ENCODE measurements at regions not wholly inside any gene's neighbourhood (a gene's known extent, or its start where the extent isn't known, plus 50 kb on each side); places are given as distances from the start of the nearest gene placed in this dataset.

DNA sequence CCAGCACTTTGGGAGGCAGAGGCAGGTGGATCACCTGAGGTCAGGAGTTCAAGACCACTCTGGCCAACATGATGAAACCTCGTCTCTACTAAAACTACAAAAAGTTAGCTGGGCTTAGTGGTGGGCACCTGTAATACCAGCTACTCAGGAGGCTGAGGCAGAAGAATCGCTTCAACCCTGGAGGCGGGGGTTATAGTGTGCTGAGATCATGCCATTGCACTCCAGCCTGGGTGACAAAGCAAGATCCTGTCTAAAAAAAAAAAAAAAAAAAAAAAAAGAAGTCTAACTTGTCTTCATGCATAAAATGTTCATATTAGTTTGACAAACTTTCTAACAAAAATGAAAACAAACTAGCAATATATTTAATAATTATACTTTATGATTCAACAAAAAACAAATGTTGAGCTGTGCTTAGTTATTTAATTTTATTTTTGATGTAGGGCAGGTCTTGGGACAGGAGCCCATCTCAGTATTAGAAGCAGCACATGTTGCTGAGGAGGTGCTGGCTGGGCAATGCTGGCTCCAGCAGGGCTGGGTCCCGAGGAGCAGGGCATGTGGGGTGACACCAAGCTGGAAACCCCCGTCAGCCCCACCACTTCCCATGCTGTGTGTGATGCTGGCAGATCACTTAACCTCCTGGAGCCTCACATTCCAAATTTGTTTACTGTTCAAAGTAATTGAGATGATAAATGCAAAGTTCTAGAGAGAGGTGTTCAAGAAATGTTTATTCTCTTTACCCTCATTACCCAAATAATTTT is 335.3 kb upstream of the KLF6 start:
- Histone ChIP-seq H3K27me3 (ENCODE audit: control insufficient read depth, insufficient read depth, low read length) (no peaks in the 10 kb centered on the region), H3K4me3 (ENCODE audit: low read depth, low read length) (no peak overlapping the region), H3K27ac (ENCODE audit: insufficient read depth, low read length, poor library complexity, severe bottlenecking) (no peak overlapping the region), H3K9me3 (ENCODE audit: control insufficient read depth in 2 of 2, low read length in 2 of 2) (peaks cover 0 to 2% of the 10 kb centered on the region in 2 experiments), H3K36me3 (ENCODE audit: control insufficient read depth, insufficient read depth, low read length) (no peaks in the 10 kb centered on the region), H3K4me1 (ENCODE audit: control insufficient read depth, insufficient read depth, low read length, poor library complexity, severe bottlenecking) (peaks cover 6% of the 10 kb centered on the region)
- no peak for DNase-seq
- no peaks in the 10 kb centered on the region for H3K36me3 Mint-ChIP-seq
- H3K9me3 Mint-ChIP-seq: peaks cover 0 to 10% (median 3%) of the 10 kb centered on the region in 7 donors
- H3K27me3 Mint-ChIP-seq: no peaks in the 10 kb centered on the region
- no peak for ATAC-seq (ENCODE audit: low read depth in 2 of 2)
- peak overlapping the region in 1 of 3 donors; percentile 11 for H3K27ac Mint-ChIP-seq
- peaks cover 9 to 11% (median 11%) of the 10 kb centered on the region in 4 donors for H3K4me1 Mint-ChIP-seq
- no peak overlapping the region for H3K4me3 Mint-ChIP-seq

- no peak overlapping the region for H3K4me3 Mint-ChIP-seq
- H3K36me3 Mint-ChIP-seq: no peaks in the 10 kb centered on the region
- Histone ChIP-seq H3K36me3 (ENCODE audit: control insufficient read depth, insufficient read depth, low read length) (no peaks in the 10 kb centered on the region), H3K4me1 (ENCODE audit: control insufficient read depth, insufficient read depth, low read length, poor library complexity, severe bottlenecking) (peaks cover 6% of the 10 kb centered on the region), H3K4me3 (ENCODE audit: low read depth, low read length) (no peak overlapping the region), H3K9me3 (ENCODE audit: control insufficient read depth in 2 of 2, low read length in 2 of 2) (no peaks in the 10 kb centered on the region), H3K27me3 (ENCODE audit: control insufficient read depth, insufficient read depth, low read length) (no peaks in the 10 kb centered on the region), H3K27ac (ENCODE audit: insufficient read depth, low read length, poor library complexity, severe bottlenecking) (no peak overlapping the region)
- no peak overlapping the region for H3K27ac Mint-ChIP-seq
- H3K9me3 Mint-ChIP-seq: peaks cover 0 to 4% (median 2%) of the 10 kb centered on the region in 7 donors
- peaks cover 6% of the 10 kb centered on the region for H3K27me3 Mint-ChIP-seq
- ATAC-seq (ENCODE audit: low read depth in 2 of 2) (no peak), DNase-seq (no peak)
- peaks cover 11 to 14% (median 11%) of the 10 kb centered on the region in 4 donors for H3K4me1 Mint-ChIP-seq
Measured at GRCh38 chr10:4119107-4119506, 334.1 kb upstream of the KLF6 start.

- no peak overlapping the region for H3K27ac ChIP-seq (ENCODE audit: insufficient read depth, low read length, poor library complexity, severe bottlenecking)
- peaks cover 6% of the 10 kb centered on the region for H3K4me1 ChIP-seq (ENCODE audit: control insufficient read depth, insufficient read depth, low read length, poor library complexity, severe bottlenecking)
- no peaks in the 10 kb centered on the region for H3K27me3 ChIP-seq (ENCODE audit: control insufficient read depth, insufficient read depth, low read length)
- DNase-seq (no peak), ATAC-seq (ENCODE audit: low read depth in 2 of 2) (no peak)
- Mint-ChIP-seq H3K27me3 (peaks cover 6% of the 10 kb centered on the region), H3K36me3 (no peaks in the 10 kb centered on the region), H3K9me3 (peaks cover 0 to 4% (median 2%) of the 10 kb centered on the region in 7 donors), H3K27ac (peak overlapping the region in 1 of 3 donors; percentile 43), H3K4me1 (peaks cover 11 to 14% (median 11%) of the 10 kb centered on the region in 4 donors), H3K4me3 (no peak overlapping the region)
- H3K4me3 ChIP-seq (ENCODE audit: low read depth, low read length): no peak overlapping the region
- H3K9me3 ChIP-seq (ENCODE audit: control insufficient read depth in 2 of 2, low read length in 2 of 2): no peaks in the 10 kb centered on the region
- no peaks in the 10 kb centered on the region for H3K36me3 ChIP-seq (ENCODE audit: control insufficient read depth, insufficient read depth, low read length)
Measured at GRCh38 chr10:4117604-4118003, 332.6 kb upstream of the KLF6 start.

DNA sequence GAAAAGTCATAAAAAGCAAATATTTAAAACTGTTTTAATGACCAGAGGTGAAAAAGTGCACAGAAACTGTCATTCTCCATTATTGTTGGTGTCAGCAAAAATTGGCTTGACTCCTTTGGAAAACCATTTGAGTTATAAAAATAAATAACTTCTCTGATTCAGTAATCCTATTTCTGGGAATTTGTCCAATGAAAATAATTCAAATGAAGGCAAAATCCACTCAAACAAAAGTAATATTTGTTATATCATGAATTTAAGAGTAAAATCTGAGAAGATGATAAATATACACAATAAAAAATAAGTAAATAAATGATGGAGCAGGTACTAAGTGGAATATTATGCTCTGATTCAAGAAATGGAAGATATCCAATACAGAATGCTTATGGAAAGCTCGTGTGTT is 326.6 kb upstream of the KLF6 start:
- Histone ChIP-seq H3K27ac (ENCODE audit: insufficient read depth, low read length, poor library complexity, severe bottlenecking) (no peak overlapping the region), H3K9me3 (ENCODE audit: control insufficient read depth in 2 of 2, low read length in 2 of 2) (no peaks in the 10 kb centered on the region), H3K27me3 (ENCODE audit: control insufficient read depth, insufficient read depth, low read length) (no peaks in the 10 kb centered on the region), H3K36me3 (ENCODE audit: control insufficient read depth, insufficient read depth, low read length) (no peaks in the 10 kb centered on the region), H3K4me3 (ENCODE audit: low read depth, low read length) (no peak overlapping the region), H3K4me1 (ENCODE audit: control insufficient read depth, insufficient read depth, low read length, poor library complexity, severe bottlenecking) (no peaks in the 10 kb centered on the region)
- ATAC-seq (ENCODE audit: low read depth in 2 of 2): no peak
- Mint-ChIP-seq H3K36me3 (no peaks in the 10 kb centered on the region), H3K4me3 (no peak overlapping the region), H3K27ac (no peak overlapping the region), H3K9me3 (peaks cover 0 to 2% (median 0%) of the 10 kb centered on the region in 7 donors), H3K4me1 (peaks cover 2 to 16% (median 6%) of the 10 kb centered on the region in 4 donors), H3K27me3 (peaks cover 6% of the 10 kb centered on the region)
- DNase-seq: no peak

DNA sequence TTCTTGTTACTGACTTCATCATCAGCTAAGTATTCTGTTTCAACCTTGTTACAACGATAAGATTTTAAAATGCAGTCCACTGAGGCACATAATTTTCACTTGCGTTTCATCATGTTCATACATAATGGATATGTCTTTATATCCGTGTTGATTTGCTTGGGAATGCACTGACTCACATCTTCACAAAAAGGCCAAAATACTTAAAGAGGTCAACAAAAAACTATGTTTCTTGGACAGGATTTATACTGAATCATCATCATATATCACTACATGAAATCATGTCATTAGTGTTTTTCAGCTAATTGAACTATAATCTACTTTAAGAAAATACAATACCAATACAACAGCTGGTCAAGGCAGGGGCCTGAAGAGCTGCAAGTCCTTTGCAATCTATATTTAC is 324.5 kb upstream of the KLF6 start:
- Mint-ChIP-seq H3K27me3 (no peaks in the 10 kb centered on the region), H3K9me3 (peaks cover 0 to 2% (median 0%) of the 10 kb centered on the region in 7 donors)
- DNase-seq: no peak

GRCh38 chr10:4108693-4109092 is 323.7 kb upstream of the KLF6 start:
- no peaks in the 10 kb centered on the region for H3K9me3 ChIP-seq (ENCODE audit: control insufficient read depth in 2 of 2, low read length in 2 of 2)
- Mint-ChIP-seq H3K4me3 (no peak overlapping the region), H3K9me3 (peaks cover 0 to 2% (median 0%) of the 10 kb centered on the region in 7 donors), H3K27me3 (no peaks in the 10 kb centered on the region), H3K36me3 (no peaks in the 10 kb centered on the region), H3K4me1 (peaks cover 1 to 11% (median 3%) of the 10 kb centered on the region in 4 donors), H3K27ac (no peak overlapping the region)
- no peaks in the 10 kb centered on the region for H3K36me3 ChIP-seq (ENCODE audit: control insufficient read depth, insufficient read depth, low read length)
- DNase-seq: no peak
- no peaks in the 10 kb centered on the region for H3K27me3 ChIP-seq (ENCODE audit: control insufficient read depth, insufficient read depth, low read length)
- no peak overlapping the region for H3K4me3 ChIP-seq (ENCODE audit: low read depth, low read length)
- H3K27ac ChIP-seq (ENCODE audit: insufficient read depth, low read length, poor library complexity, severe bottlenecking): no peak overlapping the region
- ATAC-seq (ENCODE audit: low read depth in 2 of 2): no peak
- no peaks in the 10 kb centered on the region for H3K4me1 ChIP-seq (ENCODE audit: control insufficient read depth, insufficient read depth, low read length, poor library complexity, severe bottlenecking)

More for the DNA sequence above, 324.5 kb upstream of the KLF6 start:
- Histone ChIP-seq H3K9me3 (ENCODE audit: control insufficient read depth in 2 of 2, low read length in 2 of 2) (no peaks in the 10 kb centered on the region), H3K4me1 (ENCODE audit: control insufficient read depth, insufficient read depth, low read length, poor library complexity, severe bottlenecking) (no peaks in the 10 kb centered on the region), H3K36me3 (ENCODE audit: control insufficient read depth, insufficient read depth, low read length) (no peaks in the 10 kb centered on the region), H3K4me3 (ENCODE audit: low read depth, low read length) (no peak overlapping the region), H3K27ac (ENCODE audit: insufficient read depth, low read length, poor library complexity, severe bottlenecking) (no peak overlapping the region), H3K27me3 (ENCODE audit: control insufficient read depth, insufficient read depth, low read length) (no peaks in the 10 kb centered on the region)
- peaks cover 0 to 11% (median 3%) of the 10 kb centered on the region in 4 donors for H3K4me1 Mint-ChIP-seq
- no peak for ATAC-seq (ENCODE audit: low read depth in 2 of 2)
- H3K36me3 Mint-ChIP-seq: no peaks in the 10 kb centered on the region
- H3K4me3 Mint-ChIP-seq: no peak overlapping the region
- H3K27ac Mint-ChIP-seq: no peak overlapping the region

DNA sequence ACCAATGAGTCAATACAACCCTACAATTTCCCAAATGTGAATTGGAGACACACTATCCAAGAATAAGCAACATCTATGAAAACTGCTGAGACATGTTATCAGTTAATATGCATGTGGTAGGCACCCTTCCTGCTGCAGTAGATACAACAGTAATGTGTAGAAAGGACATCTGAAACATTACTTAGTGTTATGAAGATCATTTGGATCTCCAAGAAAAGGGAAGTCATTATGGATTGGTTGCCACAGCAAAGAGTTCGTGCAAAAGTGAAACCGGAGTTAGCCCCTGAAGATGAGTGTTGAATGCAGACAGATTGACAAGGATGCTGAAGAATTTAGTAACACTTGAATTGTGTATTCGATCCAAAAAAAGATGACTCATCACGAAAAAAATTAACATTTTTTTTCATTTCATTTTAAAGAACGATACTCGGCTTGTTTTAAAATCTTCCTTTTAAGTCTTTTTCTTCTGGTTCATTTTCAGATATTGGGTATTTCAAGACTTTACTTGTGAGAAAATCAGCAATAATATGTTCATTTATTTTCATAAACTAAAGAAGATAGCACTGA is 322.4 kb upstream of the KLF6 start:
- Mint-ChIP-seq H3K4me3 (no peak overlapping the region), H3K27ac (no peak overlapping the region), H3K27me3 (no peaks in the 10 kb centered on the region), H3K4me1 (peaks cover 2 to 11% (median 5%) of the 10 kb centered on the region in 4 donors), H3K36me3 (no peaks in the 10 kb centered on the region), H3K9me3 (peaks cover 0 to 2% (median 0%) of the 10 kb centered on the region in 7 donors)
- Histone ChIP-seq H3K27me3 (ENCODE audit: control insufficient read depth, insufficient read depth, low read length) (no peaks in the 10 kb centered on the region), H3K9me3 (ENCODE audit: control insufficient read depth in 2 of 2, low read length in 2 of 2) (no peaks in the 10 kb centered on the region), H3K4me3 (ENCODE audit: low read depth, low read length) (no peak overlapping the region), H3K36me3 (ENCODE audit: control insufficient read depth, insufficient read depth, low read length) (no peaks in the 10 kb centered on the region), H3K4me1 (ENCODE audit: control insufficient read depth, insufficient read depth, low read length, poor library complexity, severe bottlenecking) (no peaks in the 10 kb centered on the region), H3K27ac (ENCODE audit: insufficient read depth, low read length, poor library complexity, severe bottlenecking) (no peak overlapping the region)
- ATAC-seq (ENCODE audit: low read depth in 2 of 2) (no peak), DNase-seq (no peak)

Measured in CD4-positive, CD25-positive, alpha-beta regulatory T cell (primary cell).